ENCODE measurements at regions not wholly inside any gene's neighbourhood (a gene's known extent, or its start where the extent isn't known, plus 50 kb on each side); places are given as distances from the start of the nearest gene placed in this dataset.

DNA sequence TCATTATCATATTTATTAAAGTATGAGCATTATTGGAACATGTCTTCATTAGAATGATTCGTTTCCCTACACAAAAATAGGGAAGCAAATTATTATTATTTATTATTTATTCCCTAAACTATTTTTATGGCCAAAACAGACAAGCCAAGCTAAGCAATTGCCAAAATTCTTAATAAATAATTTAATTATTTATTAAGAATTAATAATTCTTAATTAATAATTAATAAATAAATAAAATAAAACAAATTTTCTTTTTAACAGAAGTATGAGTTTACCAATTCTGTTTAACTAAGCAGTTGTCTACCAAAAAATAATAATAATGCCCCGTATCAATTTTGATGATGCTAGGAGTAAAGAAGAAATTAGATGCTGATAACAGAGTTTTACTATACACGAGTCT lies 1080.8 kb upstream of the AGA start:
- TF ChIP-seq CTCF (conservative IDR thresholded peaks at IDR 0.05; ENCODE audit: low read depth, low read length): no peak
- no peak for TF ChIP-seq EZH2 (IDR thresholded peaks at IDR 0.05; ENCODE audit: borderline replicate concordance, low read depth, low read length, poor library complexity, severe bottlenecking)
